ENCODE measurements at regions not wholly inside any gene's neighbourhood (a gene's known extent, or its start where the extent isn't known, plus 50 kb on each side); places are given as distances from the start of the nearest gene placed in this dataset.
"Not testable (repeated sequence)": the region's sequence is repeated elsewhere in the genome, so short reads cannot be mapped to it uniquely, and the experiment has no call there.

- H3K27ac Mint-ChIP-seq, DNase-seq, H3K9me3 Mint-ChIP-seq, ATAC-seq, H3K4me3 Mint-ChIP-seq, H3K27me3 Mint-ChIP-seq, H3K4me1 Mint-ChIP-seq: not testable (repeated sequence)
Observed at GRCh38 chr13:34386229-34386628, 555.8 kb upstream of the NBEA start.

DNA sequence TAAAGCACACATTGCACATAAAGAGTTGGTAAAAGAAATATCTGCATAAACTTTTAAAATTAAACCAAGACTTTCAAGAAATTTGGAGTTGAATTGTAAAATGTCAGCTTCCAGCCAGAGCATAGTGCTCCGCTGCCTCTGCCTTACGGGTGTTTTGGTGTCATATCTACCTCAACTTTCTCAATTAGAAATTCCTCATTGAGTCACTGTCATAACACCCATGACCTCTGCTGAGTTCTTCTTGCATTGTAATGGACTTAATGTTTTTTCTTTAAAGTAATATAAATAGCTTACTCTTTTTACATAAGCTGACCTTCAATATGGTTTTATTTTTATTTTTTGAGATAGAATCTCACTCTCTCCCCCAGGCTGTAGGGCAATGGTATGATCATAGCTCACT is 551.0 kb upstream of the NBEA start:
- no peak for ATAC-seq
- no peak for DNase-seq
- no peak overlapping the region for H3K4me3 Mint-ChIP-seq
- peaks cover 8 to 11% of the 10 kb centered on the region in 2 donors for H3K9me3 Mint-ChIP-seq
- H3K27ac Mint-ChIP-seq, result no peak overlapping the region
- H3K27me3 Mint-ChIP-seq, result no peaks in the 10 kb centered on the region
- H3K4me1 Mint-ChIP-seq, result no peaks in the 10 kb centered on the region

DNA sequence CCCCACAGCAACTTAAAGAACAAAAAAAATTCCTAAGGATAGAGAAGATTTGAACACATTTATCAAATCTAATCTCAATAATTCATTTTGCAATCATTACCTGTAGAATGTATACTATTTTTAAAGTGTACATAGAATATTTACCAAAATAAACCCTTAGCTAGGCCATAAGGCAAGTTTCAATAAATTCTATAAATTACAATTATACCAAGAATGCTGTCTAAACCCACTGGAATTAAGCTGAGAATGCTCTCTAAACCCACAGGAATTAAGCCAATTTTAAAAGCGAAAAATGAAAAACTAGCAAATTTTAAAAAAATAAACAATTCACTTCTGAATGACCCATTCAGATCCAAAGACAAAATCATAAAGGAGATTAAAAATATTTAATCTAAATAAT is 540.4 kb upstream of the NBEA start:
- no peaks in the 10 kb centered on the region for H3K4me1 Mint-ChIP-seq
- DNase-seq (no peak), ATAC-seq (no peak)
- peaks cover 5 to 20% of the 10 kb centered on the region in 2 donors for H3K9me3 Mint-ChIP-seq
- H3K27me3 Mint-ChIP-seq, result no peaks in the 10 kb centered on the region
- H3K27ac Mint-ChIP-seq, result no peak overlapping the region
- no peak overlapping the region for H3K4me3 Mint-ChIP-seq

- H3K9me3 Mint-ChIP-seq, result peaks cover 0 to 16% of the 10 kb centered on the region in 2 donors
- ATAC-seq (no peak), DNase-seq (no peak)
- no peak overlapping the region for H3K4me3 Mint-ChIP-seq
- H3K27ac Mint-ChIP-seq, result no peak overlapping the region
- no peaks in the 10 kb centered on the region for H3K4me1 Mint-ChIP-seq
- H3K27me3 Mint-ChIP-seq, result no peaks in the 10 kb centered on the region
Observed at GRCh38 chr13:34405410-34406181, 536.5 kb upstream of the NBEA start.

- H3K27ac Mint-ChIP-seq, result no peak overlapping the region
- no peaks in the 10 kb centered on the region for H3K27me3 Mint-ChIP-seq
- H3K4me1 Mint-ChIP-seq, result no peaks in the 10 kb centered on the region
- H3K4me3 Mint-ChIP-seq, result no peak overlapping the region
- peaks cover 0 to 24% of the 10 kb centered on the region in 2 donors for H3K9me3 Mint-ChIP-seq
- ATAC-seq (no peak), DNase-seq (no peak)
Observed at GRCh38 chr13:34408640-34409039, 533.4 kb upstream of the NBEA start.

DNA sequence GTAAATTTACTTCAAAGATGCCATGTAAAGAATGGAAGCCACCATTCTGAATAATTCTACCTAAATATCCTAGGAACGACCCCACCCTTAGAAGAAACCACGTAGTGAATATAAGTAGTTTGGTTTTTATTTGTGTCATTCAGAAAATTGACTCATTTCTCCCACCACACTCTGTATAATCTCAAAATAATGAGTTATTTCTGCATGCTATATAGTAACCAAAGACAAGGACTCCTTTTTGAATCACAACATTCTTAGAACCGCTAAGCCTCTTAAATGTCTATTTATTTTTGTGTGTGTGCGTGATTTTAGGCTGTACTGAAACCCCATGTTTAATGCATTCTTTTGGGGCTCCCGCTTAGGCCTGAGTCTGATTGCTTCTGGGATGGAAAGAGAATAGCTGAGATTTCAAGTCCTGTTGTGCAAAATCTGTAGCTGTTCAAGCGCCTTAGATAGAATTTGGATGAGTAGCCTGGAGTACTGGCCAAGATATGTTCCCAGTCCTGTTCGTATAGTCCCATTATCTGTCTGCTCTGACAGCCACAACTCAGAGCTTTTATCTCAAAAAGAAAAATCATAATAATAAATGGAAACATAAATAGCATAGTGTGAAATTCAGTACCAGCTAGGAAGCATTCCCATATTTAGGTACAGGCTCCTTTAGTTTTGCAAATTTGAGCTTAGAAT is 532.4 kb upstream of the NBEA start:
- Mint-ChIP-seq H3K9me3 (peaks cover 0 to 28% of the 10 kb centered on the region in 2 donors), H3K4me3 (no peak overlapping the region), H3K27ac (no peak overlapping the region), H3K4me1 (no peaks in the 10 kb centered on the region), H3K27me3 (no peaks in the 10 kb centered on the region)
- DNase-seq, result no peak
- no peak for ATAC-seq

GRCh38 chr13:34410678-34411077 is 531.4 kb upstream of the NBEA start:
- Mint-ChIP-seq H3K4me1 (no peaks in the 10 kb centered on the region), H3K27me3 (no peaks in the 10 kb centered on the region), H3K9me3 (peaks cover 0 to 30% of the 10 kb centered on the region in 2 donors), H3K27ac (no peak overlapping the region), H3K4me3 (no peak overlapping the region)
- DNase-seq, result no peak
- ATAC-seq, result no peak

DNA sequence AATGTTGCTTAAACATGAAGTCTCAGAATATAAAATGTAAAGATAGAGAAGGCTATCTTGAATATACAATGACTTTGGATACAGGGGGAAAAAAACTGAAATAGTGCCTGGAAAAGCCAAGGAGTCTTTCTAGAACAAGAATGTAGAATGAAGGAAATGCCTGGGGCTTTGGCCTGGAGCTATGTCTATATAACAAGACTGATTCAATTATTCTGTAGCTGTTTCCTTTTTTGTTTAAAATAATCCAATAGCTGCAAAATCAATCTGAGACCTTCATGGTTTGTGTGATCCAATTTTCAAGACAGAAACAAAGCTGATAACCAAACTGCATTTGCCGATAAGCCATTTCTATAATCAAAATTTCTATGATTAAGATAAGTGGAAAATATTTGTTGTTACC is 530.9 kb upstream of the NBEA start:
- peaks cover 0 to 33% of the 10 kb centered on the region in 2 donors for H3K9me3 Mint-ChIP-seq
- DNase-seq, result no peak
- ATAC-seq, result no peak
- no peaks in the 10 kb centered on the region for H3K27me3 Mint-ChIP-seq
- H3K4me1 Mint-ChIP-seq, result no peaks in the 10 kb centered on the region
- no peak overlapping the region for H3K4me3 Mint-ChIP-seq
- no peak overlapping the region for H3K27ac Mint-ChIP-seq

- no peak overlapping the region for H3K4me3 Mint-ChIP-seq
- H3K27me3 Mint-ChIP-seq, result no peaks in the 10 kb centered on the region
- no peaks in the 10 kb centered on the region for H3K4me1 Mint-ChIP-seq
- peaks cover 0 to 33% of the 10 kb centered on the region in 2 donors for H3K9me3 Mint-ChIP-seq
- ATAC-seq (no peak), DNase-seq (no peak)
- H3K27ac Mint-ChIP-seq, result no peak overlapping the region
Observed at GRCh38 chr13:34411894-34412293, 530.2 kb upstream of the NBEA start.

- no peaks in the 10 kb centered on the region for H3K27me3 Mint-ChIP-seq
- ATAC-seq (no peak), DNase-seq (no peak)
- peaks cover 0 to 33% of the 10 kb centered on the region in 2 donors for H3K9me3 Mint-ChIP-seq
- no peak overlapping the region for H3K27ac Mint-ChIP-seq
- no peaks in the 10 kb centered on the region for H3K4me1 Mint-ChIP-seq
- H3K4me3 Mint-ChIP-seq, result no peak overlapping the region
Observed at GRCh38 chr13:34412295-34412694, 529.8 kb upstream of the NBEA start.

DNA sequence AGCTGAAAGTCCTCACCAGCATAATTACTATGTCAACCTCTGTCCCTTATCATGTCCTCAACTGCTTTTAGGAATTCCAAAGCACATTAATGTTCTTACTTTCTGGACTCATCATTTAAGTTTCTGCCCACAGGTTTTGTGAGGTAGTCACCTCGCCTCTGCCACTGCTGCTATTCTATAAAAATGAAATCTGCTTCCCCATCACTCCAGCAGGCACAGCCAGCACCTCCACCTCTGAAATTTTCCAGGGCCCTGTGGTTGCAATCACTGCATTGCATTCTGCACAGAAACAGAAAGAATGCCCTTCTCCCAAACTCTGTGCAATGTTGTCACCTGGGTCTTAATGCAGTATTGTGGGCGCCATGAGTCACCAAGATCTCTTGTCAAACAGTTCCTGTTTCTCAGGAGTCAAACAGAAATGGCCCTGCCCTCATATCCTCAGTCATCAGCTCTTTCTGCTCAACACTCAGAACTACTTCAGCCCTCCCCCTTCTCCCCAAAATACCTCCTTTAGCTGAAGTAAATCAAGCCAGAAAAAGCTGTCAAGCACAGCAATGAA is 529.2 kb upstream of the NBEA start:
- no peak for ATAC-seq
- Mint-ChIP-seq H3K27ac (no peak overlapping the region), H3K27me3 (no peaks in the 10 kb centered on the region), H3K4me3 (no peak overlapping the region), H3K4me1 (no peaks in the 10 kb centered on the region), H3K9me3 (peaks cover 0 to 33% of the 10 kb centered on the region in 2 donors)
- DNase-seq, result no peak

- no peaks in the 10 kb centered on the region for H3K27me3 Mint-ChIP-seq
- H3K27ac Mint-ChIP-seq, result peak overlapping the region in 1 of 2 donors; percentile 82
- peaks cover 0 to 30% of the 10 kb centered on the region in 2 donors for H3K9me3 Mint-ChIP-seq
- no peak for DNase-seq
- no peaks in the 10 kb centered on the region for H3K4me1 Mint-ChIP-seq
- no peak overlapping the region for H3K4me3 Mint-ChIP-seq
- no peak for ATAC-seq
Observed at GRCh38 chr13:34413538-34414210, 528.4 kb upstream of the NBEA start.

DNA sequence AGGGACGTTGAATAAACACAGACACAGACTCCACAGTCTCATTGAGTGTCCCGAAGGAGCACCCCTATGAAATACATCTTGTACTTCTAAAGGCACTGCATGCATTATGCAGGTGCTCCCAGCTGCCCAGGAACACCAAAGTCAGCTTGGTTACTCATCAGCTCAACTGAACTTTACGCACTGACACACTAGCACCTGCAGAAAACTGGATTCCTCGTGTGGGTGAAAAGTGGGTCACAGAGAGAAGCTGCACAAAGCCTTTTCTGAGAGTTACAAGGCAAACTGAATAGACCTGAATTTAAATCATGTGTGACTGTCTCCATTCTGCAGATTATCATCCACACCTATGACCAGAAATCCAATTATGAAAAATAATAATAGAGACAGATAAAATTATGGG is 527.5 kb upstream of the NBEA start:
- ATAC-seq (no peak), DNase-seq (no peak)
- Mint-ChIP-seq H3K4me1 (no peaks in the 10 kb centered on the region), H3K27ac (no peak overlapping the region), H3K27me3 (no peaks in the 10 kb centered on the region), H3K9me3 (peaks cover 0 to 25% of the 10 kb centered on the region in 2 donors), H3K4me3 (no peak overlapping the region)

DNA sequence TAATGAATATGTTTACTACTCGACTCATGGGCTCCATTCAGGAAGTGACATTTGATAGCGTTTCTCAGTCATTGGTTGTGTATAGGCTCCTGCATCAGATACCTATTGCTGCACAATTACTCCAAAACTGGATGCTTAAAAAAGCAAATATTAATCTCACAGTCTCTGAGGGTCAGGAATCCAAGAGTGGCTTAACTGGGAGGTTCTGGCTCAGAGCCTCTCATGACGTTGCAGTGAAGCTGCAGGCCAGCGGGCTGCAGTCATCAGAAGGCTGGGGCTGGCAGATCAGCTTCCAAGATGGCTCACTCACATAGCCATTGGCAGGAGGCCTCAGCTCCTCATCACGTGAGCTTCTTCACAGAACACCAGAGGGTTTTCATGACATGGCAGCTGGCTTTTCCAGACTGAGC is 525.1 kb upstream of the NBEA start:
- H3K4me3 Mint-ChIP-seq, result no peak overlapping the region
- ATAC-seq (no peak), DNase-seq (no peak)
- H3K27me3 Mint-ChIP-seq, result no peaks in the 10 kb centered on the region
- no peak overlapping the region for H3K27ac Mint-ChIP-seq
- H3K9me3 Mint-ChIP-seq, result peaks cover 0 to 25% of the 10 kb centered on the region in 2 donors
- H3K4me1 Mint-ChIP-seq, result no peaks in the 10 kb centered on the region

- DNase-seq (no peak), ATAC-seq (no peak)
- no peak overlapping the region for H3K27ac Mint-ChIP-seq
- H3K9me3 Mint-ChIP-seq, result peaks cover 0 to 24% of the 10 kb centered on the region in 2 donors
- H3K27me3 Mint-ChIP-seq, result no peaks in the 10 kb centered on the region
- no peaks in the 10 kb centered on the region for H3K4me1 Mint-ChIP-seq
- H3K4me3 Mint-ChIP-seq, result no peak overlapping the region
Observed at GRCh38 chr13:34417896-34418295, 524.2 kb upstream of the NBEA start.

DNA sequence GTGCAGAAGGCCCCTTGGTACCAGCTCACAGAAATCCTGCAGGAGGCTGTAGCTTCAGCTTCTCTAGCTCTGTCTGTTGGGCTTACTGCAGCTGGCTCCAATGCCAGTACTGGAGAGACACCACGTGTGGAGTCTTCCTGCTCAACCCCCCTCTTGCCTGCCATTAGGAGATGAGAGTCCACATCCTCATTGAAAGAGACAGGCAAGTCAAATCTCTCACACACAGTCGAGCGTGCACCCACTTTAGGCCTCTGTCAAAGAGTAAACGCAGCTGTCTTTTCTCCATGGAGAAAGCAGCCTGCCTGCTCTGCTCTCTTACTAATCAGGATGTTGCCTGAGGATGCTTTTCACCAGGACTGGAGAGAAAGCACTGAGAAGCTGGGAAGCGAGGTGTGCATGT is 523.0 kb upstream of the NBEA start:
- H3K27me3 Mint-ChIP-seq, result no peaks in the 10 kb centered on the region
- no peak for ATAC-seq
- DNase-seq, result no peak
- H3K4me1 Mint-ChIP-seq, result no peaks in the 10 kb centered on the region
- H3K9me3 Mint-ChIP-seq, result peaks cover 0 to 13% of the 10 kb centered on the region in 2 donors
- no peak overlapping the region for H3K27ac Mint-ChIP-seq
- H3K4me3 Mint-ChIP-seq, result no peak overlapping the region

All from stimulated activated naive CD8-positive, alpha-beta T cell treated with anti-CD3 and anti-CD28 coated beads, Interleukin-15, amount 100 ng/mL, for 72 hours (primary cell).